Choroid plexus epithelial cell (primary cell): ENCODE measurements at regions not wholly inside any gene's neighbourhood (a gene's known extent, or its start where the extent isn't known, plus 50 kb on each side); places are given as distances from the start of the nearest gene placed in this dataset.
A peak's percentile ranks its signal among the peaks of the same experiment; 100 is the strongest.
"Not testable (repeated sequence)": the region's sequence is repeated elsewhere in the genome, so short reads cannot be mapped to it uniquely, and the experiment has no call there.

Experiments
- DNase-seq: peaks from one replicate; pipeline ENCODE4 v3.0.0-alpha.2; 2010; ENCODE audit warnings: low read depth
- H3K4me3 ChIP-seq: 2 replicates; pipeline ENCODE4 v1.5.1; 2011; ENCODE audit warnings: low read depth, mild to moderate bottlenecking, control low read depth, low read length, moderate library complexity
- TF ChIP-seq, protein P1 (sequence below): conservative IDR thresholded peaks from 2 replicates; pipeline ENCODE4 v1.5.1; 2011; ENCODE audit warnings: low read depth, mild to moderate bottlenecking, control low read depth, inconsistent platforms, low read length, moderate library complexity

- peak; percentile 42 for DNase-seq
- H3K4me3 ChIP-seq = no peak overlapping the region
- TF ChIP-seq, protein P1, sequence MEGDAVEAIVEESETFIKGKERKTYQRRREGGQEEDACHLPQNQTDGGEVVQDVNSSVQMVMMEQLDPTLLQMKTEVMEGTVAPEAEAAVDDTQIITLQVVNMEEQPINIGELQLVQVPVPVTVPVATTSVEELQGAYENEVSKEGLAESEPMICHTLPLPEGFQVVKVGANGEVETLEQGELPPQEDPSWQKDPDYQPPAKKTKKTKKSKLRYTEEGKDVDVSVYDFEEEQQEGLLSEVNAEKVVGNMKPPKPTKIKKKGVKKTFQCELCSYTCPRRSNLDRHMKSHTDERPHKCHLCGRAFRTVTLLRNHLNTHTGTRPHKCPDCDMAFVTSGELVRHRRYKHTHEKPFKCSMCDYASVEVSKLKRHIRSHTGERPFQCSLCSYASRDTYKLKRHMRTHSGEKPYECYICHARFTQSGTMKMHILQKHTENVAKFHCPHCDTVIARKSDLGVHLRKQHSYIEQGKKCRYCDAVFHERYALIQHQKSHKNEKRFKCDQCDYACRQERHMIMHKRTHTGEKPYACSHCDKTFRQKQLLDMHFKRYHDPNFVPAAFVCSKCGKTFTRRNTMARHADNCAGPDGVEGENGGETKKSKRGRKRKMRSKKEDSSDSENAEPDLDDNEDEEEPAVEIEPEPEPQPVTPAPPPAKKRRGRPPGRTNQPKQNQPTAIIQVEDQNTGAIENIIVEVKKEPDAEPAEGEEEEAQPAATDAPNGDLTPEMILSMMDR = no peak
Measured at GRCh38 chr10:47164800-47165128, 135.2 kb upstream of the GDF10 start.

GRCh38 chr10:47165168-47165710, 134.8 kb upstream of the GDF10 start:
- TF ChIP-seq, protein P1 = peak; percentile 10
- DNase-seq = no peak
- peak overlapping the region; percentile 32 for H3K4me3 ChIP-seq

GRCh38 chr10:47165711-47166404, 134.1 kb upstream of the GDF10 start:
- DNase-seq = peak; percentile 92
- H3K4me3 ChIP-seq = peak overlapping the region; percentile 32

GRCh38 chr10:47166405-47166777, 133.6 kb upstream of the GDF10 start:
- no peak for DNase-seq
- TF ChIP-seq, protein P1 = no peak
- no peak overlapping the region for H3K4me3 ChIP-seq

More at GRCh38 chr10:47165711-47166404, 134.1 kb upstream of the GDF10 start:
- TF ChIP-seq, protein P1 = peak; percentile 28

- not testable (repeated sequence) for H3K4me3 ChIP-seq
- DNase-seq = peak; percentile 59
Measured at GRCh38 chr10:47166808-47167581, 133.0 kb upstream of the GDF10 start.

DNA sequence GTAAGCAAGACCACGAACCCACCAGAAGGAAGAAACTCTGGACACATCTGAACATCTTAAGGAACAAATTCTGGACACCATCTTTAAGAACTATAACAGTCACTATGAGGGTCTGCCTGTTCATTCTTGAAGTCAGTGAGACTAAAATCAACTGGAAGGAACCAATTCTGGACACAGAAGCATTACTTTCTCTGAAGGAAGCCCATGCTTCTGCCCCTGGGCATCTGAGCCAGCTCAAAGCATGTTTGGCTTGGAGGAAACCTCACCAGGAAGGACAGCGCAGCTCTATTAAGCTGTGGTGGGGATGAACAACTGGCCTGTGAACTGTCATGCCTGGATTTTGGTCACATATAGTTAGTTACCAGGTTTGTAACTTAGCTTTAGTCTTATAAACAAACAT, 132.4 kb upstream of the GDF10 start:
- no peak for DNase-seq
- no peak overlapping the region for H3K4me3 ChIP-seq
- TF ChIP-seq, protein P1 = no peak

DNA sequence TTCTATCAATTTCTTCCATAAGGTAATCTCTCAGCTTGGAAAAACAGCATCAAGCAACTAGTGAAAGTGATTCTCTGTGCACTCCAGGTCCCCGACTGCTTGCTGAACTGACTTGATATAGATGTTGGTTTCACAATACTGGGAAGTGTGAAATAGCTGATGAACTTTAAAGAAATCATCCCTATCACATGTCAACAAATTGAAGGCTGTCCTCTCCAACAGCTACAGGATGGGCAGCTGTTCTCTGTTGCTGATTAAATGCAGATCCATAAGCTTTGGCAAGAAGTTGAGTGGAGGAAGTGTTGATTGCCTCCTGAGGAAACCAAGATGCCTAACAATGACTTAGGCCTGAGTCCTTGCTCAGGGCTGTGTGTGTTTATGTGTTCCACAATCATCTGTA, 130.4 kb upstream of the GDF10 start:
- peak; percentile 26 for DNase-seq
- TF ChIP-seq, protein P1 = no peak
- no peak overlapping the region for H3K4me3 ChIP-seq
